Kidney (tissue), 13 donors: ENCODE measurements at regions not wholly inside any gene's neighbourhood (a gene's known extent, or its start where the extent isn't known, plus 50 kb on each side); places are given as distances from the start of the nearest gene placed in this dataset.

Source experiments
- DNase-seq, 5 donors: peaks; one replicate each; pipeline ENCODE4 v3.0.0-alpha.2; 2013 to 2020
- FAIRE-seq: peaks from 2 replicates; lab custom pipeline; 2012; peaks lifted over from hg19 to GRCh38; lab: Jason Lieb, UNC
- H3K27ac ChIP-seq, 2 donors: one replicate each; pipeline ENCODE4 v1.7.0; 2013; ENCODE audit warnings: low read depth in 2 of 2, low read length in 2 of 2, inconsistent platforms in 1 of 2
- H3K27me3 ChIP-seq: one replicate; pipeline ENCODE4 v1.7.1; 2013; ENCODE audit warnings: low read length, inconsistent platforms; ENCODE audit not compliant: control insufficient read depth, insufficient read depth
- H3K36me3 ChIP-seq, 3 donors: one replicate each; pipeline versions ENCODE4 v1.7.0 to v1.7.1; 2013; ENCODE audit warnings: low read length in 3 of 3, control low read depth in 1 of 3, inconsistent platforms in 1 of 3; ENCODE audit not compliant: insufficient read depth in 3 of 3, control insufficient read depth in 2 of 3
- H3K4me1 ChIP-seq, 3 donors: one replicate each; pipeline versions ENCODE4 v1.7.0 to v1.7.1; 2013; ENCODE audit warnings: low read length in 3 of 3, inconsistent platforms in 1 of 3, low read depth in 1 of 3; ENCODE audit not compliant: control insufficient read depth in 2 of 3, insufficient read depth in 2 of 3
- H3K4me3 ChIP-seq, 3 donors: one replicate each; pipeline versions ENCODE4 v1.7.0 to v1.8.1; 2013; ENCODE audit warnings: low read length in 3 of 3, control low read depth in 1 of 3, inconsistent platforms in 1 of 3
- H3K9ac ChIP-seq, 3 donors: one replicate each; pipeline versions ENCODE4 v1.7.0 to v1.7.1; 2013; ENCODE audit warnings: low read length in 3 of 3, control low read depth in 1 of 3, inconsistent platforms in 1 of 3
- H3K9me3 ChIP-seq, 3 donors: one replicate each; pipeline versions ENCODE4 v1.7.0 to v1.7.1; 2013; ENCODE audit warnings: low read length in 3 of 3, control low read depth in 1 of 3, inconsistent platforms in 1 of 3; ENCODE audit not compliant: control insufficient read depth in 2 of 3, insufficient read depth in 1 of 3
- CTCF ChIP-seq: IDR thresholded peaks from 3 replicates; pipeline ENCODE4 v1.5.1; 2012; ENCODE audit warnings: mild to moderate bottlenecking, moderate library complexity, borderline replicate concordance; ENCODE audit not compliant: insufficient read depth; ENCODE audit errors: extremely low read depth
- intact Hi-C: fragments of 100-400 bp; cut with DNase I; formaldehyde crosslinking; loops from one replicate; pipeline ENCODE4 v1.11.1; 2022
- donor health status: control.
- donor health status: control.
- donor health status: control.
- donor health status: control.
- donor health status: control.
- donor health status: DM: yes; HTN: yes; CAD: no.
- donor health status: Normal renal cell carcinoma (clear cell type).

- Histone ChIP-seq H3K36me3 (no peaks in the 10 kb centered on the region), H3K4me3 (no peak overlapping the region), H3K9ac (no peak overlapping the region), H3K4me1 (no peaks in the 10 kb centered on the region), H3K27ac (no peak overlapping the region), H3K27me3 (no peaks in the 10 kb centered on the region), H3K9me3 (no peaks in the 10 kb centered on the region)
- FAIRE-seq (no peak), DNase-seq (no peak)
- intact Hi-C loops: no loop called here
- no peak for TF ChIP-seq CTCF
Measured at GRCh38 chr5:42061121-42061520, 136.0 kb downstream of the FBXO4 start.

- intact Hi-C loops: no loop called here
- H3K9me3 ChIP-seq: no peaks in the 10 kb centered on the region
- no peaks in the 10 kb centered on the region for H3K4me1 ChIP-seq
- no peak overlapping the region for H3K27ac ChIP-seq
- H3K4me3 ChIP-seq: no peak overlapping the region
- FAIRE-seq: no peak
- TF ChIP-seq CTCF: no peak
- H3K9ac ChIP-seq: no peak overlapping the region
- DNase-seq: no peak
- H3K36me3 ChIP-seq: no peaks in the 10 kb centered on the region
- H3K27me3 ChIP-seq: no peaks in the 10 kb centered on the region
Measured at GRCh38 chr5:42064821-42065220, 139.7 kb downstream of the FBXO4 start.

GRCh38 chr5:42066131-42066530 is 141.1 kb downstream of the FBXO4 start:
- Histone ChIP-seq H3K9me3 (no peaks in the 10 kb centered on the region), H3K9ac (no peak overlapping the region), H3K36me3 (no peaks in the 10 kb centered on the region), H3K4me3 (no peak overlapping the region), H3K4me1 (no peaks in the 10 kb centered on the region), H3K27ac (no peak overlapping the region), H3K27me3 (no peaks in the 10 kb centered on the region)
- FAIRE-seq (no peak), DNase-seq (no peak)
- no peak for TF ChIP-seq CTCF
- intact Hi-C loops: no loop called here

- H3K9me3 ChIP-seq: no peaks in the 10 kb centered on the region
- TF ChIP-seq CTCF: no peak
- H3K27me3 ChIP-seq: no peaks in the 10 kb centered on the region
- H3K9ac ChIP-seq: no peak overlapping the region
- no peak overlapping the region for H3K4me3 ChIP-seq
- H3K36me3 ChIP-seq: no peaks in the 10 kb centered on the region
- DNase-seq (no peak), FAIRE-seq (no peak)
- no peak overlapping the region for H3K27ac ChIP-seq
- H3K4me1 ChIP-seq: no peaks in the 10 kb centered on the region
- intact Hi-C loops: no loop called here
Measured at GRCh38 chr5:42074353-42074752, 149.3 kb downstream of the FBXO4 start.
